Neuronal stem cell (in vitro differentiated cells): ENCODE measurements at regions not wholly inside any gene's neighbourhood (a gene's known extent, or its start where the extent isn't known, plus 50 kb on each side); places are given as distances from the start of the nearest gene placed in this dataset.
A peak's percentile ranks its signal among the peaks of the same experiment; 100 is the strongest.

Experiments used
- DNase-seq: peaks from one replicate; pipeline ENCODE4 v3.0.0-alpha.2; 2013; ENCODE audit warnings: low spot score
- H2AFZ ChIP-seq: one replicate; pipeline ENCODE4 v1.6.1; 2013; ENCODE audit warnings: mild to moderate bottlenecking, low read length, inconsistent platforms
- H2AK5ac ChIP-seq: 2 replicates; pipeline ENCODE4 v1.6.1; 2013; ENCODE audit warnings: low read depth, mild to moderate bottlenecking, inconsistent platforms, low read length, moderate library complexity, mixed read lengths
- H2BK120ac ChIP-seq: 2 replicates; pipeline ENCODE4 v1.6.1; 2013; ENCODE audit warnings: low read depth, mild to moderate bottlenecking, inconsistent platforms, low read length, moderate library complexity, mixed read lengths
- H2BK12ac ChIP-seq: one replicate; pipeline ENCODE4 v1.6.1; 2013; ENCODE audit warnings: low read length, inconsistent platforms
- H2BK15ac ChIP-seq: 2 replicates; pipeline ENCODE4 v1.6.1; 2013; ENCODE audit warnings: mild to moderate bottlenecking, low read length, inconsistent platforms, mixed read lengths
- H2BK5ac ChIP-seq: one replicate; pipeline ENCODE4 v1.6.1; 2013; ENCODE audit warnings: inconsistent platforms, mild to moderate bottlenecking, low read length, moderate library complexity
- H3K14ac ChIP-seq: one replicate; pipeline ENCODE4 v1.6.1; 2013; ENCODE audit warnings: low read length, inconsistent platforms
- H3K18ac ChIP-seq: 2 replicates; pipeline ENCODE4 v1.6.1; 2013; ENCODE audit warnings: low read length, inconsistent platforms
- H3K23ac ChIP-seq: 2 replicates; pipeline ENCODE4 v1.6.1; 2013; ENCODE audit warnings: low read depth, mild to moderate bottlenecking, mixed read lengths, low read length, inconsistent platforms; ENCODE audit not compliant: poor library complexity
- H3K27ac ChIP-seq: replicated peaks from 3 replicates; pipeline ENCODE4 v1.5.1; 2013; ENCODE audit warnings: low read length, inconsistent platforms
- H3K27me3 ChIP-seq, 3 experiments: 2 replicates each; pipeline ENCODE4 v1.6.1; 2013; ENCODE audit warnings: low read length in 3 of 3, mild to moderate bottlenecking in 2 of 3, inconsistent platforms in 1 of 3, low read depth in 1 of 3, mixed read lengths in 1 of 3, moderate library complexity in 1 of 3; ENCODE audit not compliant: control insufficient read depth in 3 of 3, insufficient read depth in 3 of 3
- H3K36me3 ChIP-seq, 2 donors: replicated peaks in 1 of 2; 2 replicates each; pipeline ENCODE4 v1.6.1; 2013; ENCODE audit warnings: low read length in 2 of 2; ENCODE audit not compliant: control insufficient read depth in 2 of 2, insufficient read depth in 2 of 2
- H3K4ac ChIP-seq: 2 replicates; pipeline ENCODE4 v1.6.1; 2013; ENCODE audit warnings: inconsistent platforms, mild to moderate bottlenecking, low read length, moderate library complexity
- H3K4me1 ChIP-seq, 2 donors: 1 replicate in 1 of 2; 2 replicates in 1 of 2; pipeline ENCODE4 v1.6.1; 2013; ENCODE audit warnings: low read length in 2 of 2, low read depth in 1 of 2; ENCODE audit not compliant: control insufficient read depth in 2 of 2, insufficient read depth in 1 of 2
- H3K4me2 ChIP-seq: one replicate; pipeline ENCODE4 v1.6.1; 2013; ENCODE audit warnings: mild to moderate bottlenecking, low read length, inconsistent platforms; ENCODE audit not compliant: insufficient read depth, poor library complexity, severe bottlenecking
- H3K4me3 ChIP-seq, 2 donors: 2 replicates each; pipeline ENCODE4 v1.5.1; 2013; ENCODE audit warnings: low read length in 2 of 2, mild to moderate bottlenecking in 2 of 2, inconsistent platforms in 1 of 2, moderate library complexity in 1 of 2
- H3K79me1 ChIP-seq: one replicate; pipeline ENCODE4 v1.6.1; 2013; ENCODE audit warnings: low read depth, mild to moderate bottlenecking, inconsistent platforms, low read length, moderate library complexity
- H3K9ac ChIP-seq: one replicate; pipeline ENCODE4 v1.6.1; 2013; ENCODE audit warnings: mild to moderate bottlenecking, low read depth, low read length, inconsistent platforms; ENCODE audit not compliant: poor library complexity
- H3K9me3 ChIP-seq, 2 donors: replicated peaks in 1 of 2; 2 replicates each; pipeline versions ENCODE3 to v1.6.1; 2013; ENCODE audit warnings: low read length in 2 of 2, mild to moderate bottlenecking in 2 of 2, inconsistent platforms in 1 of 2, low read depth in 1 of 2, mixed read lengths in 1 of 2, moderate library complexity in 1 of 2; ENCODE audit not compliant: control insufficient read depth in 2 of 2, insufficient read depth in 1 of 2
- H4K8ac ChIP-seq: one replicate; pipeline ENCODE4 v1.6.1; 2013; ENCODE audit warnings: low read depth, mild to moderate bottlenecking, inconsistent platforms, low read length, moderate library complexity
- H4K91ac ChIP-seq: one replicate; pipeline ENCODE4 v1.6.1; 2013; ENCODE audit warnings: low read length, low read depth, mild to moderate bottlenecking, inconsistent platforms; ENCODE audit not compliant: poor library complexity
- WGBS, 2 donors: extraction: QIAGEN DNeasy Blood & Tissue Kit; methylation state at CpG; one replicate each; pipeline ENCODE4 v1.1.7; 2013; ENCODE audit warnings: missing lambda C conversion rate in 2 of 2, mixed read lengths in 1 of 2; ENCODE audit not compliant: insufficient read length in 2 of 2, insufficient replicate concordance in 1 of 2; ENCODE audit errors: extremely low coverage in 2 of 2; 5-methylcytosine and 5-hydroxymethylcytosine counted together

- Histone ChIP-seq H2BK12ac (no peak overlapping the region), H3K36me3 (no peaks in the 10 kb centered on the region), H3K23ac (no peak overlapping the region), H3K14ac (no peak overlapping the region), H3K4me2 (no peak overlapping the region), H2BK120ac (no peak overlapping the region), H3K9ac (no peak overlapping the region), H2BK15ac (no peak overlapping the region), H3K4me3 (no peak overlapping the region), H3K4ac (no peak overlapping the region), H2BK5ac (no peak overlapping the region), H2AK5ac (no peak overlapping the region), H3K79me1 (no peaks in the 10 kb centered on the region), H3K27me3 (no peaks in the 10 kb centered on the region), H3K9me3 (peaks cover 0 to 2% of the 10 kb centered on the region in 2 donors), H2AFZ (no peak overlapping the region), H4K91ac (no peak overlapping the region), H3K27ac (no peak overlapping the region), H3K18ac (no peak overlapping the region), H4K8ac (no peak overlapping the region), H3K4me1 (no peaks in the 10 kb centered on the region)
- no peak for DNase-seq
- WGBS, 2 donors: no CpG with 5 or more reads among the region's 2 CpGs
These were observed 99.9 kb upstream of the PLSCR4 start for GRCh38 chr3:146350852-146351251.

DNA sequence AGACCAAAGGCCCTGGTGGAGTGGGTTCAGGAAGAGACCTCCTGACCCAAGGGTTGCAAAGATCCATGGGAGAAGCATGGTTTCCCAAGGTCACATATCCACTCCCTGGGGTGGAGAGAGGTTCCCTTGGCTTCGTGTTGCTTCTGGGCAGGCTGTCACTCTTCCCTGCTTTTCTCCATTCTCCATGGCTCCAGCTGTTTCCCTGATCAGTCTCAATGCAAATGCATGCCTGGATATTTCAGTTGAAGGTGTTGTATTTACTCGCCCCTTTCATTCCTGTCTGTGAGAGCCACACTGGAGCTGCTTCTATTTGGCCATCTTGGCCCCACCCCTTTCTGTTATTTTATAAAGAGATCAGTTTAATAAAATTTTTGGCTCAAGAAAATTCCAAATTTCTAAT is 95.0 kb upstream of the PLSCR4 start:
- H3K9ac ChIP-seq: no peak overlapping the region
- H2BK15ac ChIP-seq: no peak overlapping the region
- H3K9me3 ChIP-seq: no peaks in the 10 kb centered on the region
- no peak overlapping the region for H4K8ac ChIP-seq
- peaks cover 0 to 1% of the 10 kb centered on the region in 2 donors for H3K4me1 ChIP-seq
- H2BK12ac ChIP-seq: no peak overlapping the region
- H3K36me3 ChIP-seq: no peaks in the 10 kb centered on the region
- H2AK5ac ChIP-seq: no peak overlapping the region
- H3K27ac ChIP-seq: no peak overlapping the region
- no peaks in the 10 kb centered on the region for H3K27me3 ChIP-seq
- H2BK5ac ChIP-seq: no peak overlapping the region
- peak overlapping the region; percentile 45 for H2AFZ ChIP-seq
- no peak overlapping the region for H3K14ac ChIP-seq
- H2BK120ac ChIP-seq: no peak overlapping the region
- H3K79me1 ChIP-seq: no peaks in the 10 kb centered on the region
- H3K18ac ChIP-seq: no peak overlapping the region
- no peak overlapping the region for H3K23ac ChIP-seq
- H3K4me2 ChIP-seq: no peak overlapping the region
- H3K4me3 ChIP-seq: no peak overlapping the region
- no peak overlapping the region for H3K4ac ChIP-seq
- DNase-seq: no peak
- no CpG with 5 or more reads among the region's 2 CpGs for WGBS, 2 donors
- H4K91ac ChIP-seq: no peak overlapping the region

- Histone ChIP-seq H3K18ac (no peak overlapping the region), H3K36me3 (no peaks in the 10 kb centered on the region), H2BK12ac (no peak overlapping the region), H3K14ac (no peak overlapping the region), H3K27me3 (no peaks in the 10 kb centered on the region), H2AK5ac (no peak overlapping the region), H3K23ac (no peak overlapping the region), H3K4me2 (no peak overlapping the region), H3K79me1 (no peaks in the 10 kb centered on the region), H2BK120ac (no peak overlapping the region), H4K91ac (no peak overlapping the region), H2BK5ac (no peak overlapping the region), H2BK15ac (no peak overlapping the region), H3K27ac (no peak overlapping the region), H4K8ac (no peak overlapping the region), H3K4me3 (no peak overlapping the region), H3K4me1 (peaks cover 0 to 1% of the 10 kb centered on the region in 2 donors), H2AFZ (no peak overlapping the region), H3K9ac (no peak overlapping the region), H3K4ac (no peak overlapping the region), H3K9me3 (no peaks in the 10 kb centered on the region)
- no peak for DNase-seq
- WGBS, 2 donors: no CpG with 5 or more reads among the region's 2 CpGs
These were observed 92.6 kb upstream of the PLSCR4 start for GRCh38 chr3:146343551-146343950.

- H3K4me2 ChIP-seq: no peak overlapping the region
- no peak overlapping the region for H3K14ac ChIP-seq
These were observed 92.1 kb upstream of the PLSCR4 start for GRCh38 chr3:146342989-146343388.

More at GRCh38 chr3:146342989-146343388, 92.1 kb upstream of the PLSCR4 start:
- Histone ChIP-seq H3K79me1 (no peaks in the 10 kb centered on the region), H3K9me3 (no peaks in the 10 kb centered on the region), H3K27ac (no peak overlapping the region), H3K23ac (no peak overlapping the region), H2BK12ac (no peak overlapping the region), H3K9ac (no peak overlapping the region), H3K4me3 (no peak overlapping the region), H2BK120ac (no peak overlapping the region), H3K36me3 (no peaks in the 10 kb centered on the region), H3K18ac (no peak overlapping the region), H2AFZ (no peak overlapping the region), H2AK5ac (no peak overlapping the region), H2BK15ac (no peak overlapping the region), H3K4me1 (peaks cover 0 to 1% of the 10 kb centered on the region in 2 donors), H2BK5ac (no peak overlapping the region), H3K27me3 (no peaks in the 10 kb centered on the region), H3K4ac (no peak overlapping the region), H4K91ac (no peak overlapping the region), H4K8ac (no peak overlapping the region)
- no peak for DNase-seq
